Right kidney (tissue), 1 donor: ENCODE measurements at regions not wholly inside any gene's neighbourhood (a gene's known extent, or its start where the extent isn't known, plus 50 kb on each side); places are given as distances from the start of the nearest gene placed in this dataset.
A peak's percentile ranks its signal among the peaks of the same experiment; 100 is the strongest.

Experiments used
- DNase-seq: peaks from one replicate; pipeline ENCODE4 v3.0.0-alpha.2; 2016

- DNase-seq = no peak
These were observed 472.1 kb downstream of the RASEF start for GRCh38 chr9:82590845-82591244.

DNA sequence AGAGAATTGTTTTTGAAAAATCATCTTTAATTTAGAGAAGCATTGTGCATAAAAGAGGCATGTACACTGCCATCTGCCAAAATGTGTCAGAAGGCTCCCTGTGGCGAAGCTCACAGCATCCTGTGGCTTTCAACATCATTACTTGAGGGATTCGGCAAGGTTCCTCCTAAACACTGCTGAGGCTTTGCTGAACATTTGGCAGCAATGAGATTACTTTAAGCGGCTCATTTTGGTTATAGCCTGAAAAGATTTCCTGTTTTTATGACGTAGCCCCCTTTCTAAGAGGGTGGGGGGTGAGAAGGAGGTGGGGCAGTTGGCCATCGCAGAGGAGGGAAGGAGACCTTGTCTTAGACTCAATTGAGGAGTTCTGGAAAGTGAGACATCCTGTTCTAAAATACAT, 469.4 kb downstream of the RASEF start:
- no peak for DNase-seq

GRCh38 chr9:82597241-82598203, 465.4 kb downstream of the RASEF start:
- no peak for DNase-seq

- peak; percentile 43 for DNase-seq
These were observed 464.5 kb downstream of the RASEF start for GRCh38 chr9:82598241-82599039.

DNA sequence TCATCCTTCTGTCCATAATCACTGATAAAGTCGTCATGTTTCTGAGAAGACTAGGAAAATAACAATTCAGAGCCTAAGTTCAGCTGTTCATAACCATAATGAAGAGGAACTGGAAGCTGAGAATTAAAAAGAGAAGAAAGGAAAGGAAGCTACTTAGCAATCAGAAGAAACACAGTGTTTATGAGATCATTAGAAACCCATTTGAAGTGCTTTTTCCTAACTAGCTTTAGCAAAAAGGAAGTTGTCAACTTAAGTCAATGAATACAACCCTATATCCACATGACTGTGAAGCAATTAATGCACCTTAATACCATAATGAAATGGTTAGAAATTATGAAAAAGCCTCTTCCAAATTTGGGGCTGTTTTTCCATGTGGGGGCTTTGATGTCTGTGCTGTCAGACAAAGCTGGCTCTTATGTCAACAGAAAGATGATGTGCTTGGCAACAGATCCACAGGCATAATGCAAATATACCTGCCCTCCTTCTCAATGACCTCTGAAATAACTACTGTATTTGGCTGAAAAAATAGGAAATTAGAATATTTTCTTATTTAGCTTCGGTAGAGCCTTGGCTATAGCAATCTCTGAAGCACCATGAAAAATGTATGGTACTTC, 463.5 kb downstream of the RASEF start:
- DNase-seq = no peak

DNA sequence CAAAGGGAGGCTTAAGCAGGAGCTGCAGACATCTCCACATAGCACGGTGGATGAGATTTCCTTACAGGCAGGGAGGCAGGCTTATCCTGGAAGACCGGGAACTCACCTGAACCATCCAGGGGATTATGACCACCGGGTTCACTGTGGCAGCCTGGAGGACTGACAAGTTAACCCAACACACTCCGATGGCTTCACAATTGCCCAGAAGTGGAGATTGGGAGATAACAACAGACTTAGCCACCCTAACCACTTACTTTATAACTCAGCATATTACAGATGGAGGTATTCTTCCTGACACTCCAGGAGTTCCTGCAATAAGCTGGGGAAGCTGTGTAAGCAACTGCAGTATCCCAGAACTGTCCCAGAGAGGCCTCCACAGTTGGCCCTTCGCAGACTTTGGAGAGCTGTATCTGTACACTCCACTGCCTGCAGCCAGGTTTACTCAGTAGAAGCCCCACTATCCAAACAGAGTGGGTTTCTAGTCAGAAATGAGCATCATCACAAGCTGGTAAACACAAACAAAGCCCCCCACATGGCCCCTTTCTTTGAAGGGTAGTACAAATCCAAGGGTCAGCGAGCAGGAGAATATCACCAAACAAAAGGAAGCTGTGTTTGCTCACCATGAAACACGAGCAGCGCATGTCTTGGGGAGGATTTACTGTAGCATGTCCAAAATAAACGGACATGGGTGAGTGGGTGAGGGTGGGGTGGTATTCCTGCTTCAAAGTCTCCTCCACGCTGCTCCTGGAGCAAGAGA, 462.2 kb downstream of the RASEF start:
- DNase-seq = peak; percentile 52

GRCh38 chr9:82601293-82601771, 461.6 kb downstream of the RASEF start:
- DNase-seq = no peak

GRCh38 chr9:82604947-82605656, 457.8 kb downstream of the RASEF start:
- DNase-seq = peak; percentile 27

- DNase-seq = no peak
These were observed 457.3 kb downstream of the RASEF start for GRCh38 chr9:82605657-82606031.

- DNase-seq = no peak
These were observed 456.9 kb downstream of the RASEF start for GRCh38 chr9:82606071-82606470.

DNA sequence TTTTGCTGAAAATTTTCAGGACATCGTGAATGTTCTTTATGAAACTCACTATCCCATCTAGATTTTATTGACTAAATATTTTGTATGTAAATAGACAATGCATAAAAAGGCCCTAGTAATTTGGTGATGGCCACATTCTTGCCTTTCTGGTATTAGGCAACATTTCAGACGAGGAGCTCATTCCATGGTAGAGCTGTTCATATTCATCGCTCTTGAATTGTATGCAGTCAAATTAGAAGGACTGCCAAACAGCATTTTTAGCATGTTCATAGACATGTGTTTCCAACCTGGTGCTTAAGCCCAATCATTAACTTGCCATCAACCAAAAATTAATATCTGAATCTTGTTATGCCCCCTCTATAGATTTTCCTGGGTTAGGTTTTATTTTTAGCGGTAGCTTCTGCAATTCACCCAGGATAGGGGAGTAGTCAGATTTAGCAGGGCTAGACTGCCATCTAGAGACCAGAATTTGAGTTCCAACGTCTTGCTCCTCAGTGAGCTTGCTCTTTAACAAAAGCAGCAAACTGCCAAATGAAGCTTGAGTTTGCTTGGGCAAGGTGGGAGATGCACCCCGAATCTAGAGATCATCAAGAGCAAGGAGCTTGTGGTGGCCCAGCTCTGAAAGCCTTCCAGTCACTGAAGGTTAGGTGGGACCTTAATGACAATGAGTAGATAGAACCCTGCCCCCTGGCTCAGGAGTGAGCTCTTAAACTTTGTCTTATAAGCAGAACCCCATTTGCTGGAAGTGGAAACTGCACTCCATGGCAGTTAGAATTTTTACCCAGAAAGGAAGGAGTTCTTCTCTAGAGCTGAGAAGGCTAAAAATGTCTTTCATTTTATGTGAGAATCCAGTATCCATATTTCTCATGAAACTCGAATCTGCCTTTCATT, 456.2 kb downstream of the RASEF start:
- DNase-seq = peak; percentile 38

GRCh38 chr9:82608487-82608886, 454.5 kb downstream of the RASEF start:
- no peak for DNase-seq

DNA sequence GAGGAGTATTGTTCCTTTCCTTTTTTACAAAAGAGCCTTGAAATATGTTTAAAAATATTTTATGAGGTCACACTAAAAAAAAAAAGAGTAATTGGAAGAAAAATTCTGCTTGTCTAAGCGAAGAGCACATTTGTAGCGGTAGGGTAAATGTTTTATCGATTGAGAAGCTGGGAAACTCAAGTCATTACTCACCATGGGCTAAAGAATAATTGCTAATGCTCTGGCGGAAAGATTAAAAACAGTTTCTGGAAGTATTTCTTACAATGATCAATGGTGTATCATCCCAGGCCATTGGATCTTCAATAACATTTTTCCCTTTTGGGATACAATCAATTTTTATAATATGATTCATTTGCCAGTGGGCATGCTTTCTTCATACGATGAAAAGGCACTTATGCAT, 450.0 kb downstream of the RASEF start:
- DNase-seq = no peak

GRCh38 chr9:82613498-82613897, 449.4 kb downstream of the RASEF start:
- DNase-seq = no peak

- no peak for DNase-seq
These were observed 446.4 kb downstream of the RASEF start for GRCh38 chr9:82616545-82616944.

DNA sequence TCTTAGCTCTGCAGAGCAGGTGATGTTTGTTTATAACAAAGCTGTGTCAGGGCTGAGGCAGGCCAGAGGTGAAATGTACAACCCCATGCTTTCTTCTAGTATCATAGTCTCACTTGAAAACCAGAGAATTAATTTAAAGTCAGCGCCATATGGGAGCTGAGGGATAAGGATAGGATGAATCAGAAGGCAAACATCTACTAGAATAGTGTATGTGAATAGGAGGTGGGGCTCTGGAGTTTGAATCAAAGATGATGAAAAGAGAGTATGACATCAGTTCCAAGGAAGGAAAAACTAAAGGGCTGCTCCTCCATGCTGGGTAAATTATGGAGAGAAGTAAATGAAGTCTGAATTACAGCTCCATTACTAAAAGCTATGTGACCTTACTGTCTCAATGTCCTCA, 441.5 kb downstream of the RASEF start:
- DNase-seq = no peak

DNA sequence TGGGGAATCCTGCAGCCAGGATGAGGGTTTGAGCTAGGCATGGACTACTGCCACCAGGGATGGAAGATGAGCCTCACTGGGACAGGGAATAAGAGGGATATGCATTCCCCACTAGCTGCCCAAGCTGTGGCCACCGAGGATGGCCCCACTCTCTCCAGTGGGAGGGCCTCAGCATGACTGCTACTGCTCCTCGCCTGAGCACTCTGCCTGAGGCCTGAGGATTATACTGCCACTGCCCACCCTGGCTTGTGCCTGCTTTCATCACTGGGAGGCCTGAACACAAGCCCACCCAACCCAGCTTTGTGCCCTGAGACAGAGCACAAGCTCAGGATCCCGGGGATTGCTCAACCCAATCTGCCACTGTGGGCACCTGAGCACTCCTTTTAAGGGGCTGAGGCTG, 425.6 kb downstream of the RASEF start:
- DNase-seq = no peak

DNA sequence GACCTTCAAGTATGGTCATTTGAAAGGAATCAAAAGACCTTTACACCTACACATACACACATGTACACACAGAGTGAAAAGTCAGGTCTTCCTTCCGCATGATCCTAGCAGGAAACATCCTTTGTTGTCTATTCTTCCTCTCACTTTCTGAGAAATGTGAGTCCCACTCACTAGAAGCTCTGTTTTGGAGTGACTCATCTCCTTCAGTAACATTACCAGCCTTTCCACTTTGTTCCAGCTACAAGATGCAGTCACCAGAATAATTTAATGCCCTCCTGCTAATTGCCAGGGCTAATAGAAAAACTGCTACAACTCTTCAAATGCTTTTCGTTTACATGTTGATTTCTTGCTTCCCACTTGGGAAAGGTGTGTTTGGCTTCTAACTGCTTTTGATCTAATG, 417.3 kb downstream of the RASEF start:
- DNase-seq = no peak

GRCh38 chr9:82650368-82650767, 412.6 kb downstream of the RASEF start:
- DNase-seq = no peak

GRCh38 chr9:82651474-82651873, 411.5 kb downstream of the RASEF start:
- DNase-seq = no peak
